ENCODE measurements at regions not wholly inside any gene's neighbourhood (a gene's known extent, or its start where the extent isn't known, plus 50 kb on each side); places are given as distances from the start of the nearest gene placed in this dataset.

- Histone ChIP-seq H3K4me1 (ENCODE audit: control insufficient read depth, insufficient read depth, low read length) (peaks cover 69% of the 10 kb centered on the region), H3K36me3 (ENCODE audit: control insufficient read depth, insufficient read depth, low read length, severe bottlenecking) (no peaks in the 10 kb centered on the region), H3K9me3 (ENCODE audit: control insufficient read depth, low read length) (no peaks in the 10 kb centered on the region)
Measured at GRCh38 chr6:56753811-56754210, 111.1 kb upstream of the DST start.

GRCh38 chr6:56752534-56752933 lies 109.8 kb upstream of the DST start:
- Histone ChIP-seq H3K27me3 (replicated peaks; ENCODE audit: control insufficient read depth, insufficient read depth, low read length) (no peaks in the 10 kb centered on the region), H3K36me3 (ENCODE audit: control insufficient read depth, insufficient read depth, low read length, severe bottlenecking) (no peaks in the 10 kb centered on the region), H3K9me3 (ENCODE audit: control insufficient read depth, low read length) (no peaks in the 10 kb centered on the region), H3K9ac (ENCODE audit: low read length) (no peak overlapping the region), H3K4me1 (ENCODE audit: control insufficient read depth, insufficient read depth, low read length) (peaks cover 62% of the 10 kb centered on the region), H3K4me3 (ENCODE audit: low read length) (no peak overlapping the region)
- no peak for DNase-seq (ENCODE audit: low read depth)

More at GRCh38 chr6:56753811-56754210, 111.1 kb upstream of the DST start:
- no peak overlapping the region for H3K4me3 ChIP-seq (ENCODE audit: low read length)
- DNase-seq (ENCODE audit: low read depth), result peak; percentile 45
- no peak overlapping the region for H3K9ac ChIP-seq (ENCODE audit: low read length)
- no peaks in the 10 kb centered on the region for H3K27me3 ChIP-seq (replicated peaks; ENCODE audit: control insufficient read depth, insufficient read depth, low read length)

GRCh38 chr6:56752009-56752408 lies 109.3 kb upstream of the DST start:
- no peak overlapping the region for H3K4me3 ChIP-seq (ENCODE audit: low read length)
- H3K9me3 ChIP-seq (ENCODE audit: control insufficient read depth, low read length), result no peaks in the 10 kb centered on the region
- DNase-seq (ENCODE audit: low read depth), result peak; percentile 44
- H3K4me1 ChIP-seq (ENCODE audit: control insufficient read depth, insufficient read depth, low read length), result peaks cover 60% of the 10 kb centered on the region
- no peak overlapping the region for H3K9ac ChIP-seq (ENCODE audit: low read length)
- H3K36me3 ChIP-seq (ENCODE audit: control insufficient read depth, insufficient read depth, low read length, severe bottlenecking), result no peaks in the 10 kb centered on the region
- H3K27me3 ChIP-seq (replicated peaks; ENCODE audit: control insufficient read depth, insufficient read depth, low read length), result no peaks in the 10 kb centered on the region

GRCh38 chr6:56751604-56752003 lies 108.9 kb upstream of the DST start:
- Histone ChIP-seq H3K4me1 (ENCODE audit: control insufficient read depth, insufficient read depth, low read length) (peaks cover 59% of the 10 kb centered on the region), H3K27me3 (replicated peaks; ENCODE audit: control insufficient read depth, insufficient read depth, low read length) (no peaks in the 10 kb centered on the region), H3K4me3 (ENCODE audit: low read length) (no peak overlapping the region), H3K9me3 (ENCODE audit: control insufficient read depth, low read length) (no peaks in the 10 kb centered on the region), H3K36me3 (ENCODE audit: control insufficient read depth, insufficient read depth, low read length, severe bottlenecking) (no peaks in the 10 kb centered on the region), H3K9ac (ENCODE audit: low read length) (no peak overlapping the region)
- DNase-seq (ENCODE audit: low read depth), result no peak

GRCh38 chr6:56750686-56751085 lies 108.0 kb upstream of the DST start:
- DNase-seq (ENCODE audit: low read depth), result peak; percentile 42
- Histone ChIP-seq H3K4me1 (ENCODE audit: control insufficient read depth, insufficient read depth, low read length) (peaks cover 50% of the 10 kb centered on the region), H3K4me3 (ENCODE audit: low read length) (no peak overlapping the region), H3K9ac (ENCODE audit: low read length) (no peak overlapping the region), H3K36me3 (ENCODE audit: control insufficient read depth, insufficient read depth, low read length, severe bottlenecking) (no peaks in the 10 kb centered on the region), H3K9me3 (ENCODE audit: control insufficient read depth, low read length) (no peaks in the 10 kb centered on the region), H3K27me3 (replicated peaks; ENCODE audit: control insufficient read depth, insufficient read depth, low read length) (no peaks in the 10 kb centered on the region)

GRCh38 chr6:56749632-56750151 lies 107.0 kb upstream of the DST start:
- no peak overlapping the region for H3K4me3 ChIP-seq (ENCODE audit: low read length)
- peak; percentile 64 for DNase-seq (ENCODE audit: low read depth)

GRCh38 chr6:56746767-56747504 lies 104.2 kb upstream of the DST start:
- H3K9ac ChIP-seq (ENCODE audit: low read length), result no peak overlapping the region
- H3K4me1 ChIP-seq (ENCODE audit: control insufficient read depth, insufficient read depth, low read length), result peaks cover 38% of the 10 kb centered on the region
- DNase-seq (ENCODE audit: low read depth), result no peak
- no peak overlapping the region for H3K4me3 ChIP-seq (ENCODE audit: low read length)
- no peaks in the 10 kb centered on the region for H3K27me3 ChIP-seq (replicated peaks; ENCODE audit: control insufficient read depth, insufficient read depth, low read length)
- H3K9me3 ChIP-seq (ENCODE audit: control insufficient read depth, low read length), result no peaks in the 10 kb centered on the region
- H3K36me3 ChIP-seq (ENCODE audit: control insufficient read depth, insufficient read depth, low read length, severe bottlenecking), result no peaks in the 10 kb centered on the region

More at GRCh38 chr6:56749632-56750151, 107.0 kb upstream of the DST start:
- H3K9ac ChIP-seq (ENCODE audit: low read length), result no peak overlapping the region
- no peaks in the 10 kb centered on the region for H3K9me3 ChIP-seq (ENCODE audit: control insufficient read depth, low read length)
- no peaks in the 10 kb centered on the region for H3K36me3 ChIP-seq (ENCODE audit: control insufficient read depth, insufficient read depth, low read length, severe bottlenecking)
- H3K4me1 ChIP-seq (ENCODE audit: control insufficient read depth, insufficient read depth, low read length), result peaks cover 42% of the 10 kb centered on the region
- no peaks in the 10 kb centered on the region for H3K27me3 ChIP-seq (replicated peaks; ENCODE audit: control insufficient read depth, insufficient read depth, low read length)

- Histone ChIP-seq H3K9ac (ENCODE audit: low read length) (no peak overlapping the region), H3K4me1 (ENCODE audit: control insufficient read depth, insufficient read depth, low read length) (peaks cover 41% of the 10 kb centered on the region), H3K9me3 (ENCODE audit: control insufficient read depth, low read length) (no peaks in the 10 kb centered on the region), H3K27me3 (replicated peaks; ENCODE audit: control insufficient read depth, insufficient read depth, low read length) (no peaks in the 10 kb centered on the region), H3K4me3 (ENCODE audit: low read length) (no peak overlapping the region), H3K36me3 (ENCODE audit: control insufficient read depth, insufficient read depth, low read length, severe bottlenecking) (no peaks in the 10 kb centered on the region)
- no peak for DNase-seq (ENCODE audit: low read depth)
Measured at GRCh38 chr6:56745971-56746370, 103.3 kb upstream of the DST start.

GRCh38 chr6:56745081-56745480 lies 102.4 kb upstream of the DST start:
- no peaks in the 10 kb centered on the region for H3K36me3 ChIP-seq (ENCODE audit: control insufficient read depth, insufficient read depth, low read length, severe bottlenecking)
- DNase-seq (ENCODE audit: low read depth), result no peak
- no peaks in the 10 kb centered on the region for H3K27me3 ChIP-seq (replicated peaks; ENCODE audit: control insufficient read depth, insufficient read depth, low read length)
- no peaks in the 10 kb centered on the region for H3K9me3 ChIP-seq (ENCODE audit: control insufficient read depth, low read length)
- peaks cover 41% of the 10 kb centered on the region for H3K4me1 ChIP-seq (ENCODE audit: control insufficient read depth, insufficient read depth, low read length)
- H3K4me3 ChIP-seq (ENCODE audit: low read length), result no peak overlapping the region
- H3K9ac ChIP-seq (ENCODE audit: low read length), result no peak overlapping the region

GRCh38 chr6:56744528-56744927 lies 101.8 kb upstream of the DST start:
- Histone ChIP-seq H3K4me1 (ENCODE audit: control insufficient read depth, insufficient read depth, low read length) (peaks cover 40% of the 10 kb centered on the region), H3K9me3 (ENCODE audit: control insufficient read depth, low read length) (no peaks in the 10 kb centered on the region), H3K4me3 (ENCODE audit: low read length) (no peak overlapping the region), H3K27me3 (replicated peaks; ENCODE audit: control insufficient read depth, insufficient read depth, low read length) (no peaks in the 10 kb centered on the region), H3K36me3 (ENCODE audit: control insufficient read depth, insufficient read depth, low read length, severe bottlenecking) (no peaks in the 10 kb centered on the region), H3K9ac (ENCODE audit: low read length) (no peak overlapping the region)
- DNase-seq (ENCODE audit: low read depth), result no peak

- Histone ChIP-seq H3K4me1 (ENCODE audit: control insufficient read depth, insufficient read depth, low read length) (peaks cover 35% of the 10 kb centered on the region), H3K27me3 (replicated peaks; ENCODE audit: control insufficient read depth, insufficient read depth, low read length) (no peaks in the 10 kb centered on the region), H3K9me3 (ENCODE audit: control insufficient read depth, low read length) (no peaks in the 10 kb centered on the region), H3K9ac (ENCODE audit: low read length) (peak overlapping the region; percentile 23), H3K36me3 (ENCODE audit: control insufficient read depth, insufficient read depth, low read length, severe bottlenecking) (no peaks in the 10 kb centered on the region), H3K4me3 (ENCODE audit: low read length) (peak overlapping the region; percentile 72)
- DNase-seq (ENCODE audit: low read depth), result no peak
Measured at GRCh38 chr6:56742122-56742791, 99.6 kb upstream of the DST start.

Measured in adipocyte (in vitro differentiated cells).